WERI-Rb-1 (cell line): ENCODE measurements at regions not wholly inside any gene's neighbourhood (a gene's known extent, or its start where the extent isn't known, plus 50 kb on each side); places are given as distances from the start of the nearest gene placed in this dataset.

ENCODE experiments used
- DNase-seq: peaks from one replicate; pipeline ENCODE4 v3.0.0-alpha.2; 2020
- H3K27ac ChIP-seq: fragments of 250-450 bp; sonication (Bioruptor Pico); 2 replicates; pipeline ENCODE4 v1.5.1; 2020; ENCODE audit warnings: mild to moderate bottlenecking, moderate library complexity
- H3K27me3 ChIP-seq: fragments of 250-450 bp; sonication (Bioruptor Pico); 2 replicates; pipeline ENCODE4 v1.5.1; 2021; ENCODE audit warnings: mild to moderate bottlenecking, low read depth, moderate library complexity; ENCODE audit not compliant: insufficient read depth, severe bottlenecking
- H3K36me3 ChIP-seq: fragments of 250-450 bp; sonication (Bioruptor Pico); 2 replicates; pipeline ENCODE4 v1.5.1; 2020; ENCODE audit warnings: mild to moderate bottlenecking, moderate library complexity
- H3K4me3 ChIP-seq: 2 replicates; pipeline ENCODE4 v1.5.1; 2011; ENCODE audit warnings: low read depth, mild to moderate bottlenecking, control low read depth, low read length
- H3K9me3 ChIP-seq: fragments of 250-450 bp; sonication (Bioruptor Pico); 2 replicates; pipeline ENCODE4 v1.5.1; 2021; ENCODE audit warnings: mild to moderate bottlenecking, moderate library complexity; ENCODE audit not compliant: severe bottlenecking
- TF ChIP-seq, protein P1 (sequence below): IDR thresholded peaks from 2 replicates; pipeline ENCODE4 v1.5.1; 2011; ENCODE audit warnings: low read depth, mild to moderate bottlenecking, control low read depth, inconsistent platforms, low read length

DNA sequence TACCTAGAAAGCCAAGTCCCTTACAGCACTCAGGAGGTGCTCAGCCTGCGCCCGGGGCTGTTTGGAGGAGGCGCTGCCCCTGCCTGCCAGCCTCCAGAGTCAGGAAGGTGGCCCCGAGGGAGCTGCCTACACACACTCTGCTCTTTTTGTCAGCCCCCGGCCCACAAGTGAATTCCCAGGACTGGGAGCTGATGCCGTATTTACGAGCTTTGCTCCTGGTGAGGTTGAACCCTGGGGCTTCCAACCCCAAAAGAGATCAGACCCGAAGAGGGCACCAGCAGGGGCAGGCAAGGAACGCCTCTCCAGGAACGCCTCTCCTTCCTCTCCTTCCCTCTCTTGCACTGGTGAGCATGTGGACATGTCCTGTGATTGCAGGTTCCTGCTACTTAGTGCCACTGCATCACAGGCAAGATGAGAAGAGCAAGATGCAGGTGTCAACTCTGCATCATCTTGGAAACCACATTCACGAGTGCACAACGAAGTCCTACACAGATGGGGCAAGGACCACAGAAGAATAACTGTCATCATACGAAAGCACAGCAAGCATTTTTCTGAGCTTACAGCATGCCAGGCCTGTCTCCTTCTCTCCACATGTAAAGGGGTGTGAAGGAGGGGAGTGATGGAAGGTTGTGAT, 126.7 kb downstream of the NDUFA10 start:
- DNase-seq, result no peak
- H3K9me3 ChIP-seq, result no peaks in the 10 kb centered on the region
- no peaks in the 10 kb centered on the region for H3K27me3 ChIP-seq
- TF ChIP-seq, protein P1, sequence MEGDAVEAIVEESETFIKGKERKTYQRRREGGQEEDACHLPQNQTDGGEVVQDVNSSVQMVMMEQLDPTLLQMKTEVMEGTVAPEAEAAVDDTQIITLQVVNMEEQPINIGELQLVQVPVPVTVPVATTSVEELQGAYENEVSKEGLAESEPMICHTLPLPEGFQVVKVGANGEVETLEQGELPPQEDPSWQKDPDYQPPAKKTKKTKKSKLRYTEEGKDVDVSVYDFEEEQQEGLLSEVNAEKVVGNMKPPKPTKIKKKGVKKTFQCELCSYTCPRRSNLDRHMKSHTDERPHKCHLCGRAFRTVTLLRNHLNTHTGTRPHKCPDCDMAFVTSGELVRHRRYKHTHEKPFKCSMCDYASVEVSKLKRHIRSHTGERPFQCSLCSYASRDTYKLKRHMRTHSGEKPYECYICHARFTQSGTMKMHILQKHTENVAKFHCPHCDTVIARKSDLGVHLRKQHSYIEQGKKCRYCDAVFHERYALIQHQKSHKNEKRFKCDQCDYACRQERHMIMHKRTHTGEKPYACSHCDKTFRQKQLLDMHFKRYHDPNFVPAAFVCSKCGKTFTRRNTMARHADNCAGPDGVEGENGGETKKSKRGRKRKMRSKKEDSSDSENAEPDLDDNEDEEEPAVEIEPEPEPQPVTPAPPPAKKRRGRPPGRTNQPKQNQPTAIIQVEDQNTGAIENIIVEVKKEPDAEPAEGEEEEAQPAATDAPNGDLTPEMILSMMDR, result no peak
- H3K36me3 ChIP-seq, result no peaks in the 10 kb centered on the region
- H3K27ac ChIP-seq, result no peak overlapping the region
- H3K4me3 ChIP-seq, result no peak overlapping the region

DNA sequence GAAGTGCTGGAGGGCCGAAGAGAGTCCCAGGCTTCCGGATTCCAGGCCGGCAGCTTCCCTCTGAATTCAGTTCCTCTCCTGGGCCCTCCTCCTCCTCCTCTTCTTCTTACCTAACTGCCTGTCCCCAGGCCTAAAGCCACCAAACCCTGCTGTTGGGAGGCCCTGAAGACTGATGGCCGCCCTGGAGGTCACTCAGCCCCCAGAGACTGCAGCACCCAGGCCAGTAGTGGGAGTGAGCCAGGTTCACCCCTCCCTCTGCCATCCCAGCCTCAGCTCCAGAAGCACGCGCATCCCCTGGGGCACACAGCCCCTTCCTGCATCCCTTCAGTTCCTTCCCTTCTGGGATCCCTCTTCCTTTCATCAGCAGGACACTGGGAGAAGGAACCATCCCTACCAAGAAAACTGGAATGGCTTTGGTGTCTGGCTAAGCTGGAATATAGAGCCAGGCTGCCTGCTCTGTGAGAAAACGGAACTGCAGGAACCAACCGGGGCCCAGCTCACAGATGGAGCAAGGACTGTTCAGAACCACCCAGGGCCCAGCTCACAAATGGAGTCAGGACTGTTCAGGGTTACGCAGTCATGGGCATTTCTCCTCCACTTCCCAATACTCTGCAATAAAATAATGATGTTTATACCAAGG, 127.4 kb downstream of the NDUFA10 start:
- no peaks in the 10 kb centered on the region for H3K36me3 ChIP-seq
- no peak overlapping the region for H3K27ac ChIP-seq
- H3K9me3 ChIP-seq, result no peaks in the 10 kb centered on the region
- H3K27me3 ChIP-seq, result no peaks in the 10 kb centered on the region
- H3K4me3 ChIP-seq, result no peak overlapping the region
- TF ChIP-seq, protein P1, result no peak
- DNase-seq, result no peak

DNA sequence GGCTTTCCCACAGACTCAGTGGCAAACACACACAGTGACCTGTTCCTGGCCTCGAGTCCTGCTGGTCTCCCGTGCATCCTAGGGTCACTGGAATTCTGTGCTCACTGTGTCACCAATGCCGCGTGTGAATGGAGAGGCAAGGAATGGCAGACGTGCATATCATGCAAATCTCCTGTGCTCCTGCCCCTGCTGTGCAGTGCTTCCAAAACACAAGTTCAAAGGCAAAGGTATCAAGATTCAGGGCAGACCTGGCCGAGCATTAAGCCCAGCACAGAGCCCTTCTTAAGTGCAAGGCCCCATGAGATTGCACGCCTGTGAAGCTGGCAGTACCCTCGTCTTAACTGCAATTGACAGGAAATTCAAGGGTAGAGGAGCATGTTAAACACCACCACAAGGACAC, 129.1 kb downstream of the NDUFA10 start:
- no peaks in the 10 kb centered on the region for H3K36me3 ChIP-seq

DNA sequence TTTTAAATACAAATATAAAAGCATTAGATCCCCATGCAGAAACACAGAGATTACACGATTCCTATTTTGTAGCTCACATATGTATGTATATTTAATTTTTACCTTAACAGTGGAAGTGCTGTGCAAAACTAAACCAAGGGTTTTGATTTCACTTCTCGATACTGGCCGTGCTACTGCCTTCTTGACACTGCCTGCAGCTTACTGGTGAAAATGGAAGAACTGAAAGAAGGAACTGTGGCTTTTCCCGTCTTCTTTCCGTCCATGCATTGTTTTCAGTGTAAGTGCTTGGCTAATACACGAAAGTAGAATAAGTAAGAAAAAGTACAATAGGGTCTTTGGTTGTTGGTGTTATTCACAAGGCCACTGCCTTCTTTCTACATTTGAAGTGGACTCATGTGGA, 129.5 kb downstream of the NDUFA10 start:
- Histone ChIP-seq H3K4me3 (no peak overlapping the region), H3K27me3 (no peaks in the 10 kb centered on the region), H3K27ac (no peak overlapping the region), H3K9me3 (no peaks in the 10 kb centered on the region), H3K36me3 (no peaks in the 10 kb centered on the region)
- TF ChIP-seq, protein P1, result no peak
- DNase-seq, result no peak

More for the DNA sequence above, 129.1 kb downstream of the NDUFA10 start:
- Histone ChIP-seq H3K27me3 (no peaks in the 10 kb centered on the region), H3K4me3 (no peak overlapping the region), H3K27ac (no peak overlapping the region), H3K9me3 (no peaks in the 10 kb centered on the region)
- TF ChIP-seq, protein P1, result no peak
- DNase-seq, result no peak

GRCh38 chr2:239895116-239895515, 130.0 kb downstream of the NDUFA10 start:
- H3K27ac ChIP-seq, result no peak overlapping the region
- no peaks in the 10 kb centered on the region for H3K9me3 ChIP-seq
- no peaks in the 10 kb centered on the region for H3K27me3 ChIP-seq
- no peak for DNase-seq
- TF ChIP-seq, protein P1, result no peak
- H3K4me3 ChIP-seq, result no peak overlapping the region
- H3K36me3 ChIP-seq, result no peaks in the 10 kb centered on the region
